Hepatocyte (in vitro differentiated cells): ENCODE measurements at regions not wholly inside any gene's neighbourhood (a gene's known extent, or its start where the extent isn't known, plus 50 kb on each side); places are given as distances from the start of the nearest gene placed in this dataset.
A peak's percentile ranks its signal among the peaks of the same experiment; 100 is the strongest.
"Not testable (repeated sequence)": the region's sequence is repeated elsewhere in the genome, so short reads cannot be mapped to it uniquely, and the experiment has no call there.

ENCODE experiments used
- DNase-seq: peaks from one replicate; pipeline ENCODE4 v3.0.0-alpha.2; 2016; ENCODE audit warnings: low spot score
- H2AFZ ChIP-seq: fragments of 200-600 bp; sonication (generic); 2 replicates; pipeline ENCODE4 v1.6.0; 2016; ENCODE audit warnings: antibody characterized with exemption, mild to moderate bottlenecking
- H3K27ac ChIP-seq: fragments of 200-600 bp; sonication (generic); 2 replicates; pipeline ENCODE4 v1.5.1; 2016; ENCODE audit warnings: mild to moderate bottlenecking
- H3K27me3 ChIP-seq: fragments of 200-600 bp; sonication (generic); 2 replicates; pipeline ENCODE4 v1.6.1; 2016
- H3K36me3 ChIP-seq: fragments of 200-600 bp; sonication (generic); replicated peaks from 2 replicates; pipeline ENCODE4 v1.5.1; 2016; ENCODE audit warnings: low read depth; ENCODE audit not compliant: insufficient read depth
- H3K4me1 ChIP-seq: fragments of 200-600 bp; sonication (generic); 2 replicates; pipeline ENCODE4 v1.5.1; 2016; ENCODE audit warnings: mild to moderate bottlenecking, moderate library complexity; ENCODE audit not compliant: insufficient read depth
- H3K4me2 ChIP-seq: fragments of 200-600 bp; sonication (generic); 2 replicates; pipeline ENCODE4 v1.6.0; 2016
- H3K4me3 ChIP-seq: fragments of 200-600 bp; sonication (generic); 2 replicates; pipeline ENCODE4 v1.5.1; 2016; ENCODE audit warnings: mild to moderate bottlenecking
- H3K79me2 ChIP-seq: fragments of 200-600 bp; sonication (generic); 2 replicates; pipeline ENCODE4 v1.6.0; 2017; ENCODE audit warnings: mild to moderate bottlenecking
- H3K9me2 ChIP-seq: fragments of 200-600 bp; sonication (generic); replicated peaks from 2 replicates; pipeline ENCODE4 v1.6.0; 2017; ENCODE audit warnings: mild to moderate bottlenecking; ENCODE audit not compliant: insufficient read depth
- H3K9me3 ChIP-seq: fragments of 200-600 bp; sonication (generic); 2 replicates; pipeline ENCODE4 v1.5.1; 2016; ENCODE audit warnings: low read depth, mild to moderate bottlenecking
- H4K20me1 ChIP-seq: fragments of 200-600 bp; sonication (generic); 2 replicates; pipeline ENCODE4 v1.6.0; 2016; ENCODE audit warnings: mild to moderate bottlenecking; ENCODE audit not compliant: insufficient read depth, poor library complexity, severe bottlenecking
- CTCF ChIP-seq: fragments of 200-600 bp; sonication (generic); IDR thresholded peaks from 2 replicates; pipeline ENCODE4 v1.5.1; 2016; ENCODE audit warnings: antibody characterized with exemption, mild to moderate bottlenecking; ENCODE audit not compliant: poor library complexity
- EZH2 ChIP-seq: fragments of 200-600 bp; sonication (generic); IDR thresholded peaks from 2 replicates; pipeline ENCODE4 v1.6.1; 2016; ENCODE audit warnings: antibody characterized with exemption, mild to moderate bottlenecking, borderline replicate concordance
- EZH2phosphoT487 ChIP-seq: fragments of 200-600 bp; sonication (generic); IDR thresholded peaks from one replicate; pipeline ENCODE4 v1.6.1; 2018; ENCODE audit warnings: antibody characterized with exemption, mild to moderate bottlenecking, low read depth, moderate library complexity; ENCODE audit not compliant: unreplicated experiment, severe bottlenecking
- WGBS: methylation state at CpG from one replicate; pipeline ENCODE4 v1.1.6; 2016; ENCODE audit warnings: low lambda C conversion rate; ENCODE audit errors: missing lambda C conversion rate; 5-methylcytosine and 5-hydroxymethylcytosine counted together

- DNase-seq, result no peak
- Histone ChIP-seq H3K27me3 (no peaks in the 10 kb centered on the region), H3K27ac (no peak overlapping the region), H3K4me2 (no peak overlapping the region), H3K4me1 (no peaks in the 10 kb centered on the region), H3K79me2 (no peaks in the 10 kb centered on the region), H3K9me3 (no peaks in the 10 kb centered on the region), H3K9me2 (no peaks in the 10 kb centered on the region), H3K36me3 (no peaks in the 10 kb centered on the region), H3K4me3 (no peak overlapping the region), H2AFZ (no peak overlapping the region), H4K20me1 (no peaks in the 10 kb centered on the region)
- WGBS, result 27% methylated on average over 4 of the region's 4 CpGs
- TF ChIP-seq CTCF (peak; percentile 33), EZH2phosphoT487 (no peak)
Observed at GRCh38 chr9:103319979-103320378, 324.8 kb downstream of the CYLC2 start.

GRCh38 chr9:103323699-103324098 is 328.6 kb downstream of the CYLC2 start:
- Histone ChIP-seq H3K9me2 (no peaks in the 10 kb centered on the region), H4K20me1 (no peaks in the 10 kb centered on the region), H3K4me1 (no peaks in the 10 kb centered on the region), H3K4me3 (no peak overlapping the region), H2AFZ (no peak overlapping the region), H3K9me3 (no peaks in the 10 kb centered on the region), H3K4me2 (no peak overlapping the region), H3K36me3 (no peaks in the 10 kb centered on the region), H3K79me2 (no peaks in the 10 kb centered on the region), H3K27ac (no peak overlapping the region), H3K27me3 (no peaks in the 10 kb centered on the region)
- 100% methylated on average over 1 of the region's 1 CpG for WGBS
- TF ChIP-seq CTCF (no peak), EZH2 (no peak), EZH2phosphoT487 (no peak)
- no peak for DNase-seq

- Histone ChIP-seq H3K79me2 (no peaks in the 10 kb centered on the region), H4K20me1 (no peaks in the 10 kb centered on the region), H2AFZ (no peak overlapping the region), H3K9me3 (no peaks in the 10 kb centered on the region), H3K9me2 (no peaks in the 10 kb centered on the region), H3K4me1 (no peaks in the 10 kb centered on the region), H3K27ac (no peak overlapping the region), H3K27me3 (no peaks in the 10 kb centered on the region), H3K4me3 (no peak overlapping the region), H3K36me3 (no peaks in the 10 kb centered on the region), H3K4me2 (no peak overlapping the region)
- no peak for DNase-seq
- no peak for TF ChIP-seq EZH2
- TF ChIP-seq CTCF, result no peak
- 81% methylated on average over 3 of the region's 3 CpGs for WGBS
Observed at GRCh38 chr9:103335461-103335860, 340.3 kb downstream of the CYLC2 start.

GRCh38 chr9:103355000-103355399 is 359.9 kb downstream of the CYLC2 start:
- TF ChIP-seq EZH2phosphoT487, result no peak
- no peak for TF ChIP-seq CTCF
- no peak for TF ChIP-seq EZH2
- Histone ChIP-seq H3K4me2 (no peak overlapping the region), H3K4me3 (no peak overlapping the region), H3K27ac (no peak overlapping the region), H3K27me3 (no peaks in the 10 kb centered on the region), H3K4me1 (no peaks in the 10 kb centered on the region), H4K20me1 (no peaks in the 10 kb centered on the region), H3K9me3 (no peaks in the 10 kb centered on the region), H3K9me2 (no peaks in the 10 kb centered on the region), H3K36me3 (no peaks in the 10 kb centered on the region), H2AFZ (no peak overlapping the region), H3K79me2 (no peaks in the 10 kb centered on the region)
- WGBS, result 70% methylated on average over 2 of the region's 2 CpGs
- DNase-seq, result no peak

GRCh38 chr9:103357980-103358379 is 362.8 kb downstream of the CYLC2 start:
- not testable (repeated sequence) for H3K27ac ChIP-seq, H3K9me2 ChIP-seq, H3K4me2 ChIP-seq, H3K79me2 ChIP-seq, H3K4me1 ChIP-seq, H2AFZ ChIP-seq, H3K9me3 ChIP-seq, DNase-seq, H3K27me3 ChIP-seq, H3K4me3 ChIP-seq, H4K20me1 ChIP-seq, H3K36me3 ChIP-seq
- 78% methylated on average over 3 of the region's 3 CpGs for WGBS
